ENCODE measurements at regions not wholly inside any gene's neighbourhood (a gene's known extent, or its start where the extent isn't known, plus 50 kb on each side); places are given as distances from the start of the nearest gene placed in this dataset.

- no peak for FAIRE-seq
These were observed 141.0 kb downstream of the MACC1 start for GRCh38 chr7:20075992-20076820.

More at GRCh38 chr7:20075992-20076820, 141.0 kb downstream of the MACC1 start:
- CTCF ChIA-PET (ENCODE audit: partially characterized antibody) = interaction anchor here (0.6 to 2.0 kb wide), 5 partner anchors 9 to 573 kb away, joined by 3 to 7 read pairs (median 3); no protein-coding TSS in a partner anchor
- H3K27ac ChIP-seq (ENCODE audit: low read depth, low read length) = no peak overlapping the region
- H3K4me1 ChIP-seq (replicated peaks in 1 of 4; ENCODE audit: control insufficient read depth in 3 of 4, insufficient read depth in 4 of 4, low read length in 3 of 4) = peaks cover 0 to 18% (median 12%) of the 10 kb centered on the region in 4 experiments
- DNase-seq (ENCODE audit: low read depth in 1 of 2, low spot score in 2 of 2) = no peak
- no peak overlapping the region for H2AK5ac ChIP-seq (ENCODE audit: low read depth, low read length)
- H3K56ac ChIP-seq (replicated peaks; ENCODE audit: insufficient read length, low read depth, low read length) = no peak overlapping the region
- no peak overlapping the region for H3K14ac ChIP-seq (ENCODE audit: insufficient read length)
- no peak overlapping the region for H4K91ac ChIP-seq (replicated peaks; ENCODE audit: insufficient read length, low read length)
- H3K36me3 ChIP-seq (ENCODE audit: control insufficient read depth in 2 of 4, insufficient read depth in 4 of 4, low read length in 3 of 4) = no peaks in the 10 kb centered on the region; a peak in 1 of 8 replicates
- WGBS, 2 experiments (ENCODE audit: extremely low coverage in 1 of 2, insufficient coverage in 1 of 2, insufficient read length in 1 of 2, insufficient replicate concordance in 2 of 2, low coverage in 1 of 2, low lambda C conversion rate in 2 of 2, missing lambda C conversion rate in 1 of 2) = 75% methylated on average over 4 of the region's 4 CpGs; no CpG with 5 or more reads in 1 of the 2 experiments
- H3K79me1 ChIP-seq (ENCODE audit: low read depth, low read length) = peaks cover 5% of the 10 kb centered on the region
- no peaks in the 10 kb centered on the region for H3K23me2 ChIP-seq (ENCODE audit: low read depth, low read length)
- no peak overlapping the region for H2BK120ac ChIP-seq (replicated peaks; ENCODE audit: low read depth, low read length)
- H4K5ac ChIP-seq (ENCODE audit: insufficient read length, low read depth, low read length) = no peak overlapping the region
- H2BK12ac ChIP-seq (ENCODE audit: low read depth, low read length) = no peak overlapping the region
- H2BK20ac ChIP-seq (ENCODE audit: low read length) = no peak overlapping the region
- H4K8ac ChIP-seq (ENCODE audit: extremely low read depth, insufficient read depth, low read length) = no peak overlapping the region
- no peak overlapping the region for H3K4ac ChIP-seq (replicated peaks; ENCODE audit: insufficient read length, low read depth, low read length)
- H3K9ac ChIP-seq (replicated peaks in 1 of 4; ENCODE audit: extremely low read depth in 1 of 4, low read depth in 3 of 4, low read length in 3 of 4) = no peak overlapping the region
- peaks cover 0 to 76% of the 10 kb centered on the region in 2 experiments for H3K79me2 ChIP-seq (ENCODE audit: control insufficient read depth in 1 of 2, insufficient read depth in 2 of 2, low read length in 2 of 2)
- H3K18ac ChIP-seq (ENCODE audit: extremely low read depth, low read length) = no peak overlapping the region
- no peak overlapping the region for H2BK5ac ChIP-seq (ENCODE audit: low read depth, low read length)
- TF ChIP-seq NRF1 (IDR thresholded peaks at IDR 0.05; ENCODE audit: low read depth, low read length) = no peak
- peak in 1 of 2 experiments; percentile 20; a peak in 1 of 4 replicates for TF ChIP-seq RAD21 (IDR thresholded peaks at IDR 0.05 in 1 of 2, conservative IDR thresholded peaks at IDR 0.05 in 1 of 2; ENCODE audit: low read depth in 2 of 2, low read length in 2 of 2)
- POLR2A ChIA-PET (ENCODE audit: partially characterized antibody) = interaction anchor here (0.7 to 2.0 kb wide), 8 partner anchors 10 to 58 kb away, joined by 3 to 8 read pairs (median 3); no protein-coding TSS in a partner anchor
- H2AFZ ChIP-seq (ENCODE audit: low read length) = no peak overlapping the region
- peak overlapping the region in 1 of 2 experiments; percentile 11; a peak in 1 of 4 replicates for H3K4me2 ChIP-seq (ENCODE audit: insufficient read depth in 1 of 2, low read depth in 2 of 2, low read length in 2 of 2)
- H3K4me3 ChIP-seq (ENCODE audit: extremely low read depth in 1 of 4, insufficient read depth in 2 of 4, low read depth in 3 of 4, low read length in 4 of 4) = no peak overlapping the region
- H2BK15ac ChIP-seq (ENCODE audit: low read length) = no peak overlapping the region
- H3K27me3 ChIP-seq (replicated peaks in 1 of 4; ENCODE audit: control insufficient read depth in 3 of 4, extremely low read depth in 1 of 4, insufficient read depth in 3 of 4, low read length in 3 of 4) = peaks cover 0 to 1% (median 0%) of the 10 kb centered on the region in 4 experiments; a peak in 1 of 7 replicates
- H4K20me1 ChIP-seq (replicated peaks in 1 of 2; ENCODE audit: control insufficient read depth in 1 of 2, insufficient read depth in 2 of 2, low read length in 2 of 2) = peaks cover 0 to 3% of the 10 kb centered on the region in 2 experiments
- no peaks in the 10 kb centered on the region; a peak in 1 of 4 replicates for H3K9me3 ChIP-seq (ENCODE audit: insufficient read depth in 2 of 2, low read depth in 1 of 2, low read length in 1 of 2)
- H3K23ac ChIP-seq (ENCODE audit: insufficient read length) = no peak overlapping the region

Data from H1 (cell line).